Naive B cell (primary cell): ENCODE measurements at regions not wholly inside any gene's neighbourhood (a gene's known extent, or its start where the extent isn't known, plus 50 kb on each side); places are given as distances from the start of the nearest gene placed in this dataset.

Source experiments
- ATAC-seq, 2 donors: fragments of 150-1000 bp; cut with Tn5 transposase; 2 replicates each; pipeline ENCODE4 v1.10.0; 2021; ENCODE audit warnings: low read depth in 2 of 2, mild to moderate bottlenecking in 2 of 2, moderate library complexity in 2 of 2
- DNase-seq: peaks from one replicate; pipeline ENCODE4 v3.0.0; 2022
- H3K27ac Mint-ChIP-seq, 6 donors: one replicate each; pipeline ENCODE4 v1.8.0; 2020 to 2022; ENCODE audit warnings: mild to moderate bottlenecking in 6 of 6, mixed read lengths in 6 of 6, moderate library complexity in 5 of 6, inconsistent platforms in 2 of 6
- H3K27me3 Mint-ChIP-seq, 3 donors: one replicate each; pipeline ENCODE4 v1.8.0; 2021 to 2022; ENCODE audit warnings: mixed read lengths in 3 of 3, mild to moderate bottlenecking in 1 of 3
- H3K36me3 Mint-ChIP-seq, 2 donors: one replicate each; pipeline ENCODE4 v1.8.0; 2020 to 2022; ENCODE audit warnings: mixed read lengths in 2 of 2, inconsistent platforms in 1 of 2, mild to moderate bottlenecking in 1 of 2
- H3K4me1 Mint-ChIP-seq, 3 donors: one replicate each; pipeline ENCODE4 v1.8.0; 2020 to 2022; ENCODE audit warnings: mixed read lengths in 3 of 3, inconsistent platforms in 1 of 3, mild to moderate bottlenecking in 1 of 3, moderate library complexity in 1 of 3
- H3K4me3 Mint-ChIP-seq, 8 donors: one replicate each; pipeline ENCODE4 v1.8.0; 2020 to 2022; ENCODE audit warnings: mild to moderate bottlenecking in 8 of 8, mixed read lengths in 8 of 8, moderate library complexity in 8 of 8, inconsistent platforms in 2 of 8
- H3K9me3 Mint-ChIP-seq, 7 donors: one replicate each; pipeline ENCODE4 v1.8.0; 2020 to 2022; ENCODE audit warnings: mixed read lengths in 7 of 7, mild to moderate bottlenecking in 5 of 7, inconsistent platforms in 2 of 7, moderate library complexity in 1 of 7

GRCh38 chr13:70835371-70835770 is 727.1 kb upstream of the KLHL1 start:
- no peak for ATAC-seq

GRCh38 chr13:70829748-70830147 is 721.5 kb upstream of the KLHL1 start:
- H3K27me3 Mint-ChIP-seq, result no peaks in the 10 kb centered on the region
- H3K4me1 Mint-ChIP-seq, result no peaks in the 10 kb centered on the region
- H3K4me3 Mint-ChIP-seq, result no peak overlapping the region
- H3K27ac Mint-ChIP-seq, result no peak overlapping the region
- H3K36me3 Mint-ChIP-seq, result no peaks in the 10 kb centered on the region
- H3K9me3 Mint-ChIP-seq, result no peaks in the 10 kb centered on the region
- no peak for DNase-seq
- ATAC-seq, result no peak

More at GRCh38 chr13:70835371-70835770, 727.1 kb upstream of the KLHL1 start:
- Mint-ChIP-seq H3K9me3 (peaks cover 0 to 4% (median 0%) of the 10 kb centered on the region in 7 donors), H3K4me3 (no peak overlapping the region), H3K4me1 (no peaks in the 10 kb centered on the region), H3K27ac (no peak overlapping the region), H3K36me3 (no peaks in the 10 kb centered on the region), H3K27me3 (no peaks in the 10 kb centered on the region)
- DNase-seq, result no peak

GRCh38 chr13:70817576-70817975 is 709.3 kb upstream of the KLHL1 start:
- DNase-seq (no peak), ATAC-seq (no peak)
- no peaks in the 10 kb centered on the region for H3K36me3 Mint-ChIP-seq
- H3K27ac Mint-ChIP-seq, result no peak overlapping the region
- peaks cover 0 to 20% (median 3%) of the 10 kb centered on the region in 7 donors for H3K9me3 Mint-ChIP-seq
- no peak overlapping the region for H3K4me3 Mint-ChIP-seq
- H3K4me1 Mint-ChIP-seq, result no peaks in the 10 kb centered on the region
- no peaks in the 10 kb centered on the region for H3K27me3 Mint-ChIP-seq

GRCh38 chr13:70816853-70817252 is 708.6 kb upstream of the KLHL1 start:
- H3K27ac Mint-ChIP-seq, result peak overlapping the region in 1 of 6 donors; percentile 36
- no peak overlapping the region for H3K4me3 Mint-ChIP-seq
- DNase-seq (no peak), ATAC-seq (no peak)
- no peaks in the 10 kb centered on the region for H3K27me3 Mint-ChIP-seq
- peaks cover 0 to 20% (median 3%) of the 10 kb centered on the region in 7 donors for H3K9me3 Mint-ChIP-seq
- no peaks in the 10 kb centered on the region for H3K36me3 Mint-ChIP-seq
- no peaks in the 10 kb centered on the region for H3K4me1 Mint-ChIP-seq

- ATAC-seq (no peak), DNase-seq (no peak)
- Mint-ChIP-seq H3K27ac (no peak overlapping the region), H3K4me3 (no peak overlapping the region), H3K4me1 (no peaks in the 10 kb centered on the region), H3K9me3 (peaks cover 0 to 20% (median 3%) of the 10 kb centered on the region in 7 donors), H3K36me3 (no peaks in the 10 kb centered on the region), H3K27me3 (no peaks in the 10 kb centered on the region)
Observed at GRCh38 chr13:70814684-70815083, 706.4 kb upstream of the KLHL1 start.

GRCh38 chr13:70812481-70812880 is 704.2 kb upstream of the KLHL1 start:
- ATAC-seq, result no peak
- Mint-ChIP-seq H3K27ac (no peak overlapping the region), H3K4me3 (no peak overlapping the region), H3K27me3 (no peaks in the 10 kb centered on the region), H3K36me3 (no peaks in the 10 kb centered on the region), H3K4me1 (no peaks in the 10 kb centered on the region), H3K9me3 (peaks cover 2 to 16% (median 5%) of the 10 kb centered on the region in 7 donors)
- DNase-seq, result no peak

GRCh38 chr13:70809588-70809987 is 701.3 kb upstream of the KLHL1 start:
- Mint-ChIP-seq H3K27ac (no peak overlapping the region), H3K9me3 (peaks cover 2 to 12% (median 5%) of the 10 kb centered on the region in 7 donors), H3K4me1 (no peaks in the 10 kb centered on the region), H3K4me3 (no peak overlapping the region), H3K27me3 (no peaks in the 10 kb centered on the region), H3K36me3 (no peaks in the 10 kb centered on the region)
- no peak for DNase-seq
- no peak for ATAC-seq

- Mint-ChIP-seq H3K4me1 (no peaks in the 10 kb centered on the region), H3K4me3 (no peak overlapping the region), H3K27me3 (no peaks in the 10 kb centered on the region), H3K27ac (no peak overlapping the region), H3K36me3 (no peaks in the 10 kb centered on the region), H3K9me3 (no peaks in the 10 kb centered on the region)
- ATAC-seq (no peak), DNase-seq (no peak)
Observed at GRCh38 chr13:70798385-70798784, 690.1 kb upstream of the KLHL1 start.

GRCh38 chr13:70795484-70795883 is 687.2 kb upstream of the KLHL1 start:
- Mint-ChIP-seq H3K27ac (no peak overlapping the region), H3K4me3 (no peak overlapping the region), H3K9me3 (no peaks in the 10 kb centered on the region)

GRCh38 chr13:70792121-70792520 is 683.9 kb upstream of the KLHL1 start:
- DNase-seq, result no peak
- no peaks in the 10 kb centered on the region for H3K4me1 Mint-ChIP-seq
- H3K9me3 Mint-ChIP-seq, result no peaks in the 10 kb centered on the region
- ATAC-seq, result no peak
- no peaks in the 10 kb centered on the region for H3K36me3 Mint-ChIP-seq
- no peak overlapping the region for H3K27ac Mint-ChIP-seq
- H3K4me3 Mint-ChIP-seq, result no peak overlapping the region
- no peaks in the 10 kb centered on the region for H3K27me3 Mint-ChIP-seq

More at GRCh38 chr13:70795484-70795883, 687.2 kb upstream of the KLHL1 start:
- H3K4me1 Mint-ChIP-seq, result no peaks in the 10 kb centered on the region
- ATAC-seq (no peak), DNase-seq (no peak)
- no peaks in the 10 kb centered on the region for H3K36me3 Mint-ChIP-seq
- H3K27me3 Mint-ChIP-seq, result no peaks in the 10 kb centered on the region

GRCh38 chr13:70789751-70790150 is 681.5 kb upstream of the KLHL1 start:
- no peak for DNase-seq
- Mint-ChIP-seq H3K4me3 (no peak overlapping the region), H3K36me3 (no peaks in the 10 kb centered on the region), H3K9me3 (no peaks in the 10 kb centered on the region), H3K27me3 (no peaks in the 10 kb centered on the region), H3K4me1 (no peaks in the 10 kb centered on the region), H3K27ac (no peak overlapping the region)
- ATAC-seq, result no peak

GRCh38 chr13:70788074-70788473 is 679.8 kb upstream of the KLHL1 start:
- no peak overlapping the region for H3K27ac Mint-ChIP-seq
- no peaks in the 10 kb centered on the region for H3K27me3 Mint-ChIP-seq
- H3K9me3 Mint-ChIP-seq, result no peaks in the 10 kb centered on the region
- DNase-seq, result no peak
- H3K4me3 Mint-ChIP-seq, result no peak overlapping the region
- no peaks in the 10 kb centered on the region for H3K36me3 Mint-ChIP-seq
- no peaks in the 10 kb centered on the region for H3K4me1 Mint-ChIP-seq
- ATAC-seq, result no peak

GRCh38 chr13:70784207-70784989 is 676.1 kb upstream of the KLHL1 start:
- no peak for ATAC-seq
- Mint-ChIP-seq H3K27ac (no peak overlapping the region), H3K4me3 (no peak overlapping the region), H3K27me3 (no peaks in the 10 kb centered on the region), H3K9me3 (no peaks in the 10 kb centered on the region), H3K4me1 (no peaks in the 10 kb centered on the region), H3K36me3 (no peaks in the 10 kb centered on the region)
- no peak for DNase-seq

- DNase-seq (no peak), ATAC-seq (no peak)
- Mint-ChIP-seq H3K36me3 (no peaks in the 10 kb centered on the region), H3K4me1 (no peaks in the 10 kb centered on the region), H3K27ac (no peak overlapping the region), H3K27me3 (no peaks in the 10 kb centered on the region), H3K9me3 (no peaks in the 10 kb centered on the region), H3K4me3 (no peak overlapping the region)
Observed at GRCh38 chr13:70769817-70770216, 661.6 kb upstream of the KLHL1 start.

- no peak for ATAC-seq
- Mint-ChIP-seq H3K27ac (no peak overlapping the region), H3K4me3 (no peak overlapping the region), H3K9me3 (peaks cover 0 to 4% (median 0%) of the 10 kb centered on the region in 7 donors), H3K36me3 (no peaks in the 10 kb centered on the region), H3K4me1 (no peaks in the 10 kb centered on the region), H3K27me3 (no peaks in the 10 kb centered on the region)
- DNase-seq, result no peak
Observed at GRCh38 chr13:70758932-70759331, 650.7 kb upstream of the KLHL1 start.
